ENCODE measurements at regions not wholly inside any gene's neighbourhood (a gene's known extent, or its start where the extent isn't known, plus 50 kb on each side); places are given as distances from the start of the nearest gene placed in this dataset.

- WGBS (ENCODE audit: low lambda C conversion rate) = 0% methylated on average over 3 of the region's 3 CpGs
- Histone ChIP-seq H3K79me2 (ENCODE audit: insufficient read depth, low read length) (no peaks in the 10 kb centered on the region), H3K27ac (ENCODE audit: extremely low read length, insufficient read depth, low read length) (no peak overlapping the region), H3K4me2 (ENCODE audit: low read depth, low read length) (no peak overlapping the region), H2AFZ (ENCODE audit: low read length) (no peak overlapping the region), H3K4me3 (replicated peaks in 1 of 3; ENCODE audit: insufficient read depth in 1 of 3, low read depth in 2 of 3, low read length in 3 of 3) (no peak overlapping the region), H3K9ac (ENCODE audit: insufficient read depth, low read depth, low read length) (no peak overlapping the region), H3K4me1 (ENCODE audit: insufficient read depth, low read length) (no peaks in the 10 kb centered on the region), H3K9me3 (ENCODE audit: low read length) (no peaks in the 10 kb centered on the region), H3K27me3 (ENCODE audit: control insufficient read depth in 1 of 2, insufficient read depth in 2 of 2, low read length in 2 of 2) (no peaks in the 10 kb centered on the region), H4K20me1 (ENCODE audit: insufficient read depth, low read length) (no peaks in the 10 kb centered on the region), H3K36me3 (replicated peaks in 1 of 2; ENCODE audit: control insufficient read depth in 1 of 2, insufficient read depth in 2 of 2, low read length in 2 of 2) (no peaks in the 10 kb centered on the region)
- no TSS peak for BruUV-seq (replicated peaks)
- intact Hi-C loops (cut with micrococcal nuclease; ENCODE audit: unreplicated experiment) (no loop called here), in situ Hi-C loops (cut with HindIII; ENCODE audit: extremely low pct_ligation_motif_present, low pct_unique_long_range_greater_than_20kb) (no loop called here)
- ChIA-PET POLR2A (no interaction called here), CTCF (ENCODE audit: low intra/inter-chr PET ratio, low total read pairs) (no interaction called here)
- FAIRE-seq = no peak
- no peak for ATAC-seq
- DNase-seq (ENCODE audit: low spot score) = no peak
- no peak for TF ChIP-seq ZNF260 (CRISPR knock-in tag; IDR thresholded peaks at IDR 0.05; ENCODE audit: borderline replicate concordance, low read depth)
- TF ChIP-seq KDM1A (CRISPR knock-in tag; IDR thresholded peaks at IDR 0.05) = no peak
- no peak for TF ChIP-seq ZSCAN22 (CRISPR knock-in tag; IDR thresholded peaks at IDR 0.05)
- TF ChIP-seq ZNF503 (CRISPR knock-in tag; IDR thresholded peaks at IDR 0.05) = no peak
- TF ChIP-seq ZNF256 (CRISPR knock-in tag; conservative IDR thresholded peaks at IDR 0.05) = no peak
- TF ChIP-seq DMAP1 (CRISPR knock-in tag; IDR thresholded peaks at IDR 0.05) = no peak
- TF ChIP-seq MLX (CRISPR knock-in tag; IDR thresholded peaks at IDR 0.05) = no peak
- TF ChIP-seq GLMP (CRISPR knock-in tag; IDR thresholded peaks at IDR 0.05; ENCODE audit: borderline replicate concordance) = no peak
- no peak for TF ChIP-seq HCFC1 (IDR thresholded peaks at IDR 0.05; ENCODE audit: low read depth, low read length)
- TF ChIP-seq KMT2A (CRISPR knock-in tag; IDR thresholded peaks at IDR 0.05) = no peak
- no peak for TF ChIP-seq SATB2 (CRISPR knock-in tag; IDR thresholded peaks at IDR 0.05)
- no peak for TF ChIP-seq ZNF276 (CRISPR knock-in tag; IDR thresholded peaks at IDR 0.05; ENCODE audit: low read depth)
- TF ChIP-seq ZNF746 (CRISPR knock-in tag; IDR thresholded peaks at IDR 0.05) = no peak
- no peak for TF ChIP-seq PRDM15 (CRISPR knock-in tag; IDR thresholded peaks at IDR 0.05)
- no peak for TF ChIP-seq ARID2 (CRISPR knock-in tag; IDR thresholded peaks at IDR 0.05; ENCODE audit: borderline replicate concordance)
- TF ChIP-seq DNMT1 (CRISPR knock-in tag; IDR thresholded peaks at IDR 0.05) = no peak
- no peak for TF ChIP-seq ATF7-NPFF (CRISPR knock-in tag; IDR thresholded peaks at IDR 0.05; ENCODE audit: low read depth)
These were observed 254.5 kb upstream of the DACH1 start for GRCh38 chr13:72121466-72121865.
